Liver (tissue), 3 donors: ENCODE measurements at regions not wholly inside any gene's neighbourhood (a gene's known extent, or its start where the extent isn't known, plus 50 kb on each side); places are given as distances from the start of the nearest gene placed in this dataset.

Experiments
- CTCF ChIP-seq: fragments of 150-350 bp; IDR thresholded peaks from 2 replicates; pipeline ENCODE4 v1.5.1; 2017; ENCODE audit warnings: improper control_type of control experiment, low read depth, low read length; ENCODE audit not compliant: missing input control
- EGR1 ChIP-seq, 2 donors: IDR thresholded peaks; 2 replicates each; pipeline ENCODE4 v1.6.1; 2016 to 2018; ENCODE audit warnings: antibody characterized with exemption in 2 of 2, low read depth in 2 of 2
- FOXA1 ChIP-seq: IDR thresholded peaks from 2 replicates; pipeline ENCODE4 v1.6.1; 2016; ENCODE audit warnings: antibody characterized with exemption
- GABPA ChIP-seq, 2 donors: IDR thresholded peaks in 1 of 2; conservative IDR thresholded peaks in 1 of 2; 2 replicates each; pipeline ENCODE4 v1.6.1; 2016; ENCODE audit warnings: antibody characterized with exemption in 2 of 2, mild to moderate bottlenecking in 1 of 2, moderate library complexity in 1 of 2
- JUND ChIP-seq, 2 donors: IDR thresholded peaks; 2 replicates each; pipeline ENCODE4 v1.6.1; 2016; ENCODE audit warnings: antibody characterized with exemption in 2 of 2
- RAD21 ChIP-seq, 2 donors: IDR thresholded peaks; 2 replicates each; pipeline ENCODE4 v1.6.1; 2016; ENCODE audit warnings: antibody characterized with exemption in 2 of 2, mild to moderate bottlenecking in 2 of 2
- TAF1 ChIP-seq: conservative IDR thresholded peaks from 2 replicates; pipeline ENCODE4 v1.6.1; 2016; ENCODE audit warnings: antibody characterized with exemption, mild to moderate bottlenecking
- YY1 ChIP-seq: IDR thresholded peaks from 2 replicates; pipeline ENCODE4 v1.6.1; 2016; ENCODE audit warnings: antibody characterized with exemption, mild to moderate bottlenecking
- ZBTB33 ChIP-seq: IDR thresholded peaks from 2 replicates; pipeline ENCODE4 v1.6.1; 2016; ENCODE audit warnings: antibody characterized with exemption
- donor health status: healthy.
- donor health status: healthy.

- TF ChIP-seq CTCF: no peak
- TF ChIP-seq EGR1 (IDR thresholded peaks at IDR 0.05; ENCODE audit: low read depth in 2 of 2): no peak
- TF ChIP-seq RAD21 (IDR thresholded peaks at IDR 0.05): no peak
- no peak for TF ChIP-seq GABPA (IDR thresholded peaks at IDR 0.05 in 1 of 2, conservative IDR thresholded peaks at IDR 0.05 in 1 of 2)
- no peak for TF ChIP-seq ZBTB33
- no peak for TF ChIP-seq FOXA1
- TF ChIP-seq JUND (IDR thresholded peaks at IDR 0.05): no peak
- TF ChIP-seq TAF1: no peak
- no peak for TF ChIP-seq YY1
Measured at GRCh38 chr4:124481123-124481522, 231.4 kb downstream of the ANKRD50 start.
